SK-N-SH (cell line): ENCODE measurements at regions not wholly inside any gene's neighbourhood (a gene's known extent, or its start where the extent isn't known, plus 50 kb on each side); places are given as distances from the start of the nearest gene placed in this dataset.

ENCODE experiments used
- CTCF ChIA-PET: fragments of 300-600, 350-600 bp; formaldehyde crosslinking; extraction: SDS; loops from one replicate; lab custom pipeline; 2021; lab: Yijun Ruan, JAX
- POLR2A ChIA-PET: fragments of 350-600 bp; sonication (Branson Sonifier 250); formaldehyde crosslinking; extraction: SDS; loops from one replicate; lab custom pipeline; 2020; ENCODE audit warnings: antibody characterized with exemption, inconsistent platforms; lab: Yijun Ruan, JAX
- DNase-seq: peaks from one replicate; pipeline ENCODE4 v3.0.0; 2012
- H2AFZ ChIP-seq: fragments of 200-600 bp; sonication (generic); 2 replicates; pipeline ENCODE4 v1.8.1; 2016; ENCODE audit warnings: antibody characterized with exemption, mild to moderate bottlenecking, low read depth
- H3F3A ChIP-seq: fragments of 200-600 bp; sonication (generic); replicated peaks from 2 replicates; pipeline ENCODE3; 2016; ENCODE audit warnings: antibody characterized with exemption, mild to moderate bottlenecking; ENCODE audit not compliant: insufficient read depth
- H3K27ac ChIP-seq, 2 experiments: fragments of 200-500 bp in 1 of 2; fragments of 200-600 bp in 1 of 2; sonication (Bioruptor generic) in 1 of 2; sonication (generic), shearing (Covaris generic) in 1 of 2; 2 replicates each; pipeline versions ENCODE4 v1.5.1 to v1.6.1; 2014 to 2016; ENCODE audit warnings: low read depth in 2 of 2, inconsistent platforms in 1 of 2, low read length in 1 of 2, mild to moderate bottlenecking in 1 of 2, mixed read lengths in 1 of 2
- H3K27me3 ChIP-seq: fragments of 200-600 bp; sonication (generic), shearing (Covaris generic); 2 replicates; pipeline ENCODE4 v1.6.1; 2016; ENCODE audit warnings: mixed run types; ENCODE audit not compliant: insufficient read depth
- H3K36me3 ChIP-seq, 2 experiments: fragments of 200-500 bp in 1 of 2; fragments of 200-600 bp in 1 of 2; sonication (Bioruptor generic) in 1 of 2; sonication (generic) in 1 of 2; replicated peaks in 1 of 2; 2 replicates each; pipeline versions ENCODE3 to v1.5.1; 2014 to 2016; ENCODE audit warnings: low read length in 1 of 2, mild to moderate bottlenecking in 1 of 2; ENCODE audit not compliant: insufficient read depth in 2 of 2, control insufficient read depth in 1 of 2
- H3K4me1 ChIP-seq, 2 experiments: fragments of 200-500 bp in 1 of 2; fragments of 200-600 bp in 1 of 2; sonication (Bioruptor generic) in 1 of 2; sonication (generic), shearing (Covaris generic) in 1 of 2; 2 replicates each; pipeline versions ENCODE4 v1.5.1 to v1.6.1; 2014 to 2016; ENCODE audit warnings: low read depth in 1 of 2, low read length in 1 of 2, mixed run types in 1 of 2; ENCODE audit not compliant: insufficient read depth in 2 of 2, control insufficient read depth in 1 of 2
- H3K4me2 ChIP-seq: fragments of 200-600 bp; sonication (generic), shearing (Covaris generic); 2 replicates; pipeline ENCODE4 v1.6.1; 2017; ENCODE audit warnings: mixed run types
- H3K4me3 ChIP-seq, 2 experiments: fragments of 200-500 bp in 1 of 2; fragments of 200-600 bp in 1 of 2; sonication (Bioruptor generic) in 1 of 2; sonication (generic), shearing (Covaris generic) in 1 of 2; 2 replicates each; pipeline versions ENCODE4 v1.5.1 to v1.8.1; 2014 to 2016; ENCODE audit warnings: low read depth in 2 of 2, inconsistent platforms in 1 of 2, low read length in 1 of 2, mild to moderate bottlenecking in 1 of 2, mixed read lengths in 1 of 2, moderate library complexity in 1 of 2
- H3K79me2 ChIP-seq: fragments of 200-600 bp; sonication (generic); 2 replicates; pipeline ENCODE4 v1.8.1; 2017; ENCODE audit warnings: mild to moderate bottlenecking; ENCODE audit not compliant: insufficient read depth
- H3K9ac ChIP-seq: fragments of 200-600 bp; sonication (generic); 2 replicates; pipeline ENCODE4 v1.6.1; 2017; ENCODE audit warnings: mixed run types
- H3K9me2 ChIP-seq: fragments of 200-600 bp; sonication (generic); 2 replicates; pipeline ENCODE4 v1.6.1; 2017; ENCODE audit warnings: mixed run types
- H3K9me3 ChIP-seq: fragments of 200-600 bp; sonication (generic); 2 replicates; pipeline ENCODE4 v1.6.1; 2017; ENCODE audit warnings: mixed run types, mild to moderate bottlenecking, moderate library complexity
- H4K20me1 ChIP-seq: fragments of 200-600 bp; sonication (generic); 2 replicates; pipeline ENCODE4 v1.6.1; 2017; ENCODE audit warnings: mild to moderate bottlenecking, mixed run types; ENCODE audit not compliant: insufficient read depth
- CHD2 ChIP-seq: fragments of 150-350 bp; IDR thresholded peaks from 2 replicates; pipeline ENCODE4 v1.6.1; 2018; ENCODE audit warnings: low read length; ENCODE audit not compliant: partially characterized antibody
- ELF1 ChIP-seq: IDR thresholded peaks from 2 replicates; pipeline ENCODE4 v1.4.0; 2012
- EZH2phosphoT487 ChIP-seq: fragments of 200-600 bp; sonication (generic); IDR thresholded peaks from 2 replicates; pipeline ENCODE4 v1.6.1; 2017; ENCODE audit warnings: low read depth, mixed run types, mild to moderate bottlenecking, antibody characterized with exemption, moderate library complexity, borderline replicate concordance
- FOXJ3 ChIP-seq: sonication (generic); formaldehyde crosslinking; IDR thresholded peaks from 2 replicates; pipeline ENCODE4 v1.5.1; 2020; ENCODE audit warnings: mild to moderate bottlenecking, missing genetic modification reagents
- GABPA ChIP-seq: IDR thresholded peaks from 2 replicates; pipeline ENCODE4 v1.4.0; 2012; ENCODE audit warnings: low read depth, mild to moderate bottlenecking
- MEF2A ChIP-seq: IDR thresholded peaks from 2 replicates; pipeline ENCODE4 v1.4.0; 2012; ENCODE audit warnings: low read depth, borderline replicate concordance
- NFIC ChIP-seq: IDR thresholded peaks from 2 replicates; pipeline ENCODE4 v1.4.0; 2012; ENCODE audit warnings: borderline replicate concordance
- RCOR1 ChIP-seq: fragments of 150-350 bp; IDR thresholded peaks from 2 replicates; pipeline ENCODE4 v1.6.1; 2017; ENCODE audit warnings: antibody characterized with exemption, low read length
- RXRA ChIP-seq: IDR thresholded peaks from 2 replicates; pipeline ENCODE4 v1.4.0; 2012; ENCODE audit warnings: low read depth, mild to moderate bottlenecking, borderline replicate concordance
- TCF12 ChIP-seq: IDR thresholded peaks from 2 replicates; pipeline ENCODE4 v1.4.0; 2012
- WGBS: methylation state at CpG from one replicate; pipeline ENCODE4 v1.1.6; 2017; ENCODE audit warnings: low lambda C conversion rate; 5-methylcytosine and 5-hydroxymethylcytosine counted together
- TF ChIP-seq, protein P1 (sequence below): IDR thresholded peaks from 2 replicates; pipeline ENCODE4 v1.4.0; 2012; ENCODE audit warnings: low read depth, borderline replicate concordance
- TF ChIP-seq, protein P2 (sequence below): IDR thresholded peaks from 2 replicates; pipeline ENCODE4 v1.6.1; 2012; ENCODE audit warnings: mild to moderate bottlenecking, low read depth, low read length, moderate library complexity
- TF ChIP-seq, protein P3 (sequence below): fragments of 150-350 bp; IDR thresholded peaks from 2 replicates; pipeline ENCODE4 v1.6.1; 2016; ENCODE audit warnings: mild to moderate bottlenecking, low read depth, low read length

DNA sequence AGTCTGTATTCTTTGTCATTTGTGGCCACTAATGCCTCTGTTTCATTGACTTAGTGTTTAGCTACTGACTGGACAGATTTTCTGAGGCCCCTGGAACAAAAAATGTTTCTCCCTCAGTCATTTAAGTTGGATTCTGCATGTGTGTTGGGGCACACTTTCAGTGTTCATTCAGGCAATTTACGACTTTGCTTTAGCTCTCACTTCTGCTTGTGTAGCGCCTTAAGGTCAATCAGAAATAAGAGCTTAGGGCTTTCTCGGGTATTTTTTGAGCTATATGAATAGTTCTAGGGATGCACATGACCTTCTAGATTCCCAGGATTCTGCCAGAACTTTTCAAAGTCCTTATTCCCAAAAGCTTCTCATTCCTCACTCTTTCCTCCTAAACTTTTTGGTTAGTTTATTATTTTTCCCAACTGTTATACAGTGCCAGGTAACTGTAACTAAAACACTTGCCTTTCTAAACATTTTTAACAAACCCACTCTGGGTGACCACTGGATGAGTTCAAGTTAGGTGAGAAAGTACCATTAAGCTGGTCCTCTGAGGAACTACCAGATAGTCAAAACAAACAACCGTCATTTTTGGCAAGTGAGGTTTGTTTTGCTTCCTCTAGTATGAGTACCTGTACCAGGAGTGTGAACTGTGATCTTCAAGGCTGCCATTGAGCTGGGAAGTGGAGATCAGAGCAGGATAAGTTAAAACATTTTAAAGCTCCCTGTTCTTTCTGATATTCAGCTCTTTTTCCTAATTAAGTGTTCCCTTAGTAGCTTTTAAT is 571.3 kb upstream of the TLE4 start:
- Histone ChIP-seq H3K27ac (no peak overlapping the region), H3K9me3 (peaks cover 7% of the 10 kb centered on the region; the same call in 1 of the 2 replicates), H3F3A (peaks cover 5% of the 10 kb centered on the region), H3K4me2 (no peak overlapping the region), H3K9ac (no peak overlapping the region), H3K4me3 (no peak overlapping the region), H3K9me2 (no peaks in the 10 kb centered on the region; the same call in 1 of the 2 replicates), H2AFZ (no peak overlapping the region), H3K27me3 (no peaks in the 10 kb centered on the region), H3K4me1 (no peaks in the 10 kb centered on the region), H4K20me1 (no peaks in the 10 kb centered on the region), H3K79me2 (no peaks in the 10 kb centered on the region), H3K36me3 (peaks cover 0 to 8% of the 10 kb centered on the region in 2 experiments)
- no peak for TF ChIP-seq FOXJ3 (CRISPR knock-in tag)
- no peak for TF ChIP-seq NFIC
- TF ChIP-seq, protein P1, sequence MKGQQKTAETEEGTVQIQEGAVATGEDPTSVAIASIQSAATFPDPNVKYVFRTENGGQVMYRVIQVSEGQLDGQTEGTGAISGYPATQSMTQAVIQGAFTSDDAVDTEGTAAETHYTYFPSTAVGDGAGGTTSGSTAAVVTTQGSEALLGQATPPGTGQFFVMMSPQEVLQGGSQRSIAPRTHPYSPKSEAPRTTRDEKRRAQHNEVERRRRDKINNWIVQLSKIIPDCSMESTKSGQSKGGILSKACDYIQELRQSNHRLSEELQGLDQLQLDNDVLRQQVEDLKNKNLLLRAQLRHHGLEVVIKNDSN, result no peak
- TF ChIP-seq, protein P2, sequence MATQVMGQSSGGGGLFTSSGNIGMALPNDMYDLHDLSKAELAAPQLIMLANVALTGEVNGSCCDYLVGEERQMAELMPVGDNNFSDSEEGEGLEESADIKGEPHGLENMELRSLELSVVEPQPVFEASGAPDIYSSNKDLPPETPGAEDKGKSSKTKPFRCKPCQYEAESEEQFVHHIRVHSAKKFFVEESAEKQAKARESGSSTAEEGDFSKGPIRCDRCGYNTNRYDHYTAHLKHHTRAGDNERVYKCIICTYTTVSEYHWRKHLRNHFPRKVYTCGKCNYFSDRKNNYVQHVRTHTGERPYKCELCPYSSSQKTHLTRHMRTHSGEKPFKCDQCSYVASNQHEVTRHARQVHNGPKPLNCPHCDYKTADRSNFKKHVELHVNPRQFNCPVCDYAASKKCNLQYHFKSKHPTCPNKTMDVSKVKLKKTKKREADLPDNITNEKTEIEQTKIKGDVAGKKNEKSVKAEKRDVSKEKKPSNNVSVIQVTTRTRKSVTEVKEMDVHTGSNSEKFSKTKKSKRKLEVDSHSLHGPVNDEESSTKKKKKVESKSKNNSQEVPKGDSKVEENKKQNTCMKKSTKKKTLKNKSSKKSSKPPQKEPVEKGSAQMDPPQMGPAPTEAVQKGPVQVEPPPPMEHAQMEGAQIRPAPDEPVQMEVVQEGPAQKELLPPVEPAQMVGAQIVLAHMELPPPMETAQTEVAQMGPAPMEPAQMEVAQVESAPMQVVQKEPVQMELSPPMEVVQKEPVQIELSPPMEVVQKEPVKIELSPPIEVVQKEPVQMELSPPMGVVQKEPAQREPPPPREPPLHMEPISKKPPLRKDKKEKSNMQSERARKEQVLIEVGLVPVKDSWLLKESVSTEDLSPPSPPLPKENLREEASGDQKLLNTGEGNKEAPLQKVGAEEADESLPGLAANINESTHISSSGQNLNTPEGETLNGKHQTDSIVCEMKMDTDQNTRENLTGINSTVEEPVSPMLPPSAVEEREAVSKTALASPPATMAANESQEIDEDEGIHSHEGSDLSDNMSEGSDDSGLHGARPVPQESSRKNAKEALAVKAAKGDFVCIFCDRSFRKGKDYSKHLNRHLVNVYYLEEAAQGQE, result no peak
- TF ChIP-seq TCF12, result no peak
- no peak for TF ChIP-seq RXRA
- TF ChIP-seq ELF1, result no peak
- no peak for TF ChIP-seq EZH2phosphoT487
- TF ChIP-seq GABPA, result no peak
- TF ChIP-seq MEF2A, result no peak
- no peak for TF ChIP-seq CHD2
- TF ChIP-seq, protein P3, sequence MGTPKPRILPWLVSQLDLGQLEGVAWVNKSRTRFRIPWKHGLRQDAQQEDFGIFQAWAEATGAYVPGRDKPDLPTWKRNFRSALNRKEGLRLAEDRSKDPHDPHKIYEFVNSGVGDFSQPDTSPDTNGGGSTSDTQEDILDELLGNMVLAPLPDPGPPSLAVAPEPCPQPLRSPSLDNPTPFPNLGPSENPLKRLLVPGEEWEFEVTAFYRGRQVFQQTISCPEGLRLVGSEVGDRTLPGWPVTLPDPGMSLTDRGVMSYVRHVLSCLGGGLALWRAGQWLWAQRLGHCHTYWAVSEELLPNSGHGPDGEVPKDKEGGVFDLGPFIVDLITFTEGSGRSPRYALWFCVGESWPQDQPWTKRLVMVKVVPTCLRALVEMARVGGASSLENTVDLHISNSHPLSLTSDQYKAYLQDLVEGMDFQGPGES, result no peak
- TF ChIP-seq RCOR1, result no peak
- POLR2A ChIA-PET, result no interaction called here
- WGBS, result 90% methylated on average over 4 of the region's 4 CpGs
- no peak for DNase-seq
- CTCF ChIA-PET, result interaction anchor here (0.5 to 1.0 kb wide), 2 partner anchors 15 to 114 kb away, joined by 3 read pairs; no protein-coding TSS in a partner anchor
